Smooth muscle cell (in vitro differentiated cells): ENCODE measurements at regions not wholly inside any gene's neighbourhood (a gene's known extent, or its start where the extent isn't known, plus 50 kb on each side); places are given as distances from the start of the nearest gene placed in this dataset.

ENCODE experiments used
- DNase-seq: peaks from one replicate; lab custom pipeline; 2025; ENCODE audit not compliant: unreplicated experiment; lab: John Stamatoyannopoulos, UW
- H2AFZ ChIP-seq: fragments of 200-600 bp; sonication (generic); 2 replicates; pipeline ENCODE4 v1.6.0; 2016; ENCODE audit warnings: antibody characterized with exemption, low read depth, mild to moderate bottlenecking
- H3F3A ChIP-seq: fragments of 200-600 bp; sonication (generic); 2 replicates; pipeline ENCODE4 v1.6.0; 2017; ENCODE audit warnings: antibody characterized with exemption, low read depth
- H3K27ac ChIP-seq: fragments of 200-600 bp; sonication (generic); 2 replicates; pipeline ENCODE4 v1.5.1; 2016; ENCODE audit warnings: low read depth, mild to moderate bottlenecking
- H3K27me3 ChIP-seq: fragments of 200-600 bp; sonication (generic); 2 replicates; pipeline ENCODE4 v1.6.1; 2016; ENCODE audit warnings: low read depth, mild to moderate bottlenecking
- H3K36me3 ChIP-seq: fragments of 200-600 bp; sonication (generic); 2 replicates; pipeline ENCODE4 v1.5.1; 2016; ENCODE audit warnings: low read depth
- H3K4me1 ChIP-seq: fragments of 200-600 bp; sonication (generic); 2 replicates; pipeline ENCODE4 v1.5.1; 2016; ENCODE audit warnings: low read depth
- H3K4me2 ChIP-seq: fragments of 200-600 bp; sonication (generic); 2 replicates; pipeline ENCODE4 v1.6.0; 2016; ENCODE audit warnings: mild to moderate bottlenecking
- H3K4me3 ChIP-seq: fragments of 200-600 bp; sonication (generic); 2 replicates; pipeline ENCODE4 v1.5.1; 2016; ENCODE audit warnings: mild to moderate bottlenecking
- H3K79me2 ChIP-seq: fragments of 200-600 bp; sonication (generic); 2 replicates; pipeline ENCODE4 v1.6.0; 2016; ENCODE audit warnings: low read depth, mild to moderate bottlenecking
- H3K9ac ChIP-seq: fragments of 200-600 bp; sonication (generic); 2 replicates; pipeline ENCODE4 v1.6.0; 2016; ENCODE audit warnings: low read depth
- H3K9me3 ChIP-seq: fragments of 200-600 bp; sonication (generic); replicated peaks from 2 replicates; pipeline ENCODE4 v1.5.1; 2016; ENCODE audit warnings: low read depth
- H4K20me1 ChIP-seq: fragments of 200-600 bp; sonication (generic); 2 replicates; pipeline ENCODE4 v1.6.0; 2016; ENCODE audit warnings: low read depth
- CTCF ChIP-seq: fragments of 200-600 bp; sonication (generic); IDR thresholded peaks from 2 replicates; pipeline ENCODE4 v1.5.1; 2017; ENCODE audit warnings: borderline replicate concordance, mild to moderate bottlenecking, antibody characterized with exemption; ENCODE audit not compliant: insufficient read depth, poor library complexity, severe bottlenecking
- WGBS: methylation state at CpG from one replicate; pipeline ENCODE4 v1.1.7; 2016; ENCODE audit warnings: low lambda C conversion rate; 5-methylcytosine and 5-hydroxymethylcytosine counted together

- peaks cover 6% of the 10 kb centered on the region for H3K27me3 ChIP-seq
- no peaks in the 10 kb centered on the region for H3K79me2 ChIP-seq
- TF ChIP-seq CTCF: no peak
- H4K20me1 ChIP-seq: no peaks in the 10 kb centered on the region
- H2AFZ ChIP-seq: no peak overlapping the region
- H3K4me3 ChIP-seq: no peak overlapping the region
- no peaks in the 10 kb centered on the region for H3K36me3 ChIP-seq
- no peaks in the 10 kb centered on the region for H3K4me1 ChIP-seq
- no peak overlapping the region for H3K9ac ChIP-seq
- no peak overlapping the region for H3K4me2 ChIP-seq
- H3K9me3 ChIP-seq: no peaks in the 10 kb centered on the region
- WGBS: 91% methylated on average over 16 of the region's 17 CpGs
- H3K27ac ChIP-seq: no peak overlapping the region
- no peaks in the 10 kb centered on the region for H3F3A ChIP-seq
- DNase-seq: no peak
Measured at GRCh38 chr6:166721576-166721975, 94.5 kb upstream of the RPS6KA2 start.

GRCh38 chr6:166720856-166721255 is 93.8 kb upstream of the RPS6KA2 start:
- Histone ChIP-seq H3K27me3 (peaks cover 6% of the 10 kb centered on the region), H4K20me1 (no peaks in the 10 kb centered on the region), H3K27ac (no peak overlapping the region), H2AFZ (no peak overlapping the region), H3K4me2 (no peak overlapping the region), H3K9me3 (no peaks in the 10 kb centered on the region), H3K36me3 (no peaks in the 10 kb centered on the region), H3K4me3 (no peak overlapping the region), H3K79me2 (no peaks in the 10 kb centered on the region), H3K4me1 (no peaks in the 10 kb centered on the region), H3F3A (no peaks in the 10 kb centered on the region), H3K9ac (no peak overlapping the region)
- no peak for DNase-seq
- no peak for TF ChIP-seq CTCF
- 82% methylated on average over 7 of the region's 7 CpGs for WGBS

- Histone ChIP-seq H3K4me3 (no peak overlapping the region), H3K9me3 (no peaks in the 10 kb centered on the region), H3K4me1 (no peaks in the 10 kb centered on the region), H4K20me1 (no peaks in the 10 kb centered on the region), H2AFZ (no peak overlapping the region), H3K27me3 (peaks cover 6% of the 10 kb centered on the region), H3K4me2 (no peak overlapping the region), H3F3A (no peaks in the 10 kb centered on the region), H3K27ac (no peak overlapping the region), H3K9ac (no peak overlapping the region), H3K36me3 (no peaks in the 10 kb centered on the region), H3K79me2 (no peaks in the 10 kb centered on the region)
- 94% methylated on average over 5 of the region's 5 CpGs for WGBS
- no peak for TF ChIP-seq CTCF
- DNase-seq: no peak
Measured at GRCh38 chr6:166719019-166719418, 92.0 kb upstream of the RPS6KA2 start.

GRCh38 chr6:166718516-166718915 is 91.5 kb upstream of the RPS6KA2 start:
- WGBS: 73% methylated on average over 8 of the region's 8 CpGs
- Histone ChIP-seq H3K4me1 (no peaks in the 10 kb centered on the region), H3K4me3 (no peak overlapping the region), H4K20me1 (no peaks in the 10 kb centered on the region), H3K4me2 (no peak overlapping the region), H3K27ac (no peak overlapping the region), H3K9ac (no peak overlapping the region), H3K36me3 (no peaks in the 10 kb centered on the region), H3K27me3 (peaks cover 6% of the 10 kb centered on the region), H2AFZ (no peak overlapping the region), H3K79me2 (no peaks in the 10 kb centered on the region), H3K9me3 (no peaks in the 10 kb centered on the region), H3F3A (no peaks in the 10 kb centered on the region)
- no peak for DNase-seq
- no peak for TF ChIP-seq CTCF
